ENCODE measurements at regions not wholly inside any gene's neighbourhood (a gene's known extent, or its start where the extent isn't known, plus 50 kb on each side); places are given as distances from the start of the nearest gene placed in this dataset.

GRCh38 chr6:102438171-102438570, 1044.7 kb downstream of the GRIK2 start:
- WGBS: 86% methylated on average over 1 of the region's 1 CpG

GRCh38 chr6:102417368-102417998, 1024.0 kb downstream of the GRIK2 start:
- WGBS: 73% methylated on average over 4 of the region's 4 CpGs
- DNase-seq (ENCODE audit: extremely low spot score): no peak
- no peak overlapping the region for H3K4me3 ChIP-seq (ENCODE audit: low read depth, low read length)
- H3K27ac ChIP-seq (ENCODE audit: low read depth): no peak overlapping the region
- no peaks in the 10 kb centered on the region for H3K36me3 ChIP-seq (ENCODE audit: insufficient read depth)
- no peaks in the 10 kb centered on the region for H3K4me1 ChIP-seq (ENCODE audit: insufficient read depth)

More at GRCh38 chr6:102438171-102438570, 1044.7 kb downstream of the GRIK2 start:
- Histone ChIP-seq H3K27ac (ENCODE audit: low read depth) (no peak overlapping the region), H3K4me3 (ENCODE audit: low read depth, low read length) (no peak overlapping the region), H3K4me1 (ENCODE audit: insufficient read depth) (no peaks in the 10 kb centered on the region), H3K36me3 (ENCODE audit: insufficient read depth) (no peaks in the 10 kb centered on the region)
- DNase-seq (ENCODE audit: extremely low spot score): no peak

- H3K4me3 ChIP-seq (ENCODE audit: low read depth, low read length): no peak overlapping the region
- DNase-seq (ENCODE audit: extremely low spot score): no peak
- H3K36me3 ChIP-seq (ENCODE audit: insufficient read depth): no peaks in the 10 kb centered on the region
- WGBS: 74% methylated on average over 1 of the region's 1 CpG
- no peak overlapping the region for H3K27ac ChIP-seq (ENCODE audit: low read depth)
- H3K4me1 ChIP-seq (ENCODE audit: insufficient read depth): no peaks in the 10 kb centered on the region
Observed at GRCh38 chr6:102415891-102416290, 1022.4 kb downstream of the GRIK2 start.

- H3K36me3 ChIP-seq (ENCODE audit: insufficient read depth): no peaks in the 10 kb centered on the region
- 61% methylated on average over 3 of the region's 3 CpGs for WGBS
- no peak overlapping the region for H3K4me3 ChIP-seq (ENCODE audit: low read depth, low read length)
- H3K27ac ChIP-seq (ENCODE audit: low read depth): no peak overlapping the region
- no peaks in the 10 kb centered on the region for H3K4me1 ChIP-seq (ENCODE audit: insufficient read depth)
- DNase-seq (ENCODE audit: extremely low spot score): no peak
Observed at GRCh38 chr6:102411796-102412195, 1018.3 kb downstream of the GRIK2 start.

GRCh38 chr6:102407886-102408741, 1014.6 kb downstream of the GRIK2 start:
- H3K4me3 ChIP-seq (ENCODE audit: low read depth, low read length): no peak overlapping the region
- H3K36me3 ChIP-seq (ENCODE audit: insufficient read depth): no peaks in the 10 kb centered on the region
- no peak for DNase-seq (ENCODE audit: extremely low spot score)
- 79% methylated on average over 4 of the region's 4 CpGs for WGBS
- no peak overlapping the region for H3K27ac ChIP-seq (ENCODE audit: low read depth)
- H3K4me1 ChIP-seq (ENCODE audit: insufficient read depth): no peaks in the 10 kb centered on the region

GRCh38 chr6:102405860-102406259, 1012.4 kb downstream of the GRIK2 start:
- 47% methylated on average over 1 of the region's 1 CpG for WGBS
- Histone ChIP-seq H3K36me3 (ENCODE audit: insufficient read depth) (no peaks in the 10 kb centered on the region), H3K27ac (ENCODE audit: low read depth) (no peak overlapping the region), H3K4me3 (ENCODE audit: low read depth, low read length) (no peak overlapping the region), H3K4me1 (ENCODE audit: insufficient read depth) (no peaks in the 10 kb centered on the region)
- DNase-seq (ENCODE audit: extremely low spot score): no peak

- no peaks in the 10 kb centered on the region for H3K36me3 ChIP-seq (ENCODE audit: insufficient read depth)
- no peak overlapping the region for H3K4me3 ChIP-seq (ENCODE audit: low read depth, low read length)
- DNase-seq (ENCODE audit: extremely low spot score): no peak
- WGBS: 81% methylated on average over 2 of the region's 2 CpGs
- H3K27ac ChIP-seq (ENCODE audit: low read depth): no peak overlapping the region
- H3K4me1 ChIP-seq (ENCODE audit: insufficient read depth): no peaks in the 10 kb centered on the region
Observed at GRCh38 chr6:102402635-102403329, 1009.3 kb downstream of the GRIK2 start.

GRCh38 chr6:102398788-102399390, 1005.4 kb downstream of the GRIK2 start:
- Histone ChIP-seq H3K4me3 (ENCODE audit: low read depth, low read length) (no peak overlapping the region), H3K36me3 (ENCODE audit: insufficient read depth) (no peaks in the 10 kb centered on the region), H3K4me1 (ENCODE audit: insufficient read depth) (no peaks in the 10 kb centered on the region), H3K27ac (ENCODE audit: low read depth) (no peak overlapping the region)
- 53% methylated on average over 2 of the region's 2 CpGs for WGBS
- no peak for DNase-seq (ENCODE audit: extremely low spot score)

GRCh38 chr6:102390541-102390940, 997.0 kb downstream of the GRIK2 start:
- no peak for DNase-seq (ENCODE audit: extremely low spot score)
- 83% methylated on average over 6 of the region's 6 CpGs for WGBS
- H3K36me3 ChIP-seq (ENCODE audit: insufficient read depth): no peaks in the 10 kb centered on the region

GRCh38 chr6:102389994-102390393, 996.5 kb downstream of the GRIK2 start:
- DNase-seq (ENCODE audit: extremely low spot score): no peak
- no peak overlapping the region for H3K27ac ChIP-seq (ENCODE audit: low read depth)
- WGBS: 83% methylated on average over 11 of the region's 11 CpGs

More at GRCh38 chr6:102390541-102390940, 997.0 kb downstream of the GRIK2 start:
- no peak overlapping the region for H3K27ac ChIP-seq (ENCODE audit: low read depth)
- no peak overlapping the region for H3K4me3 ChIP-seq (ENCODE audit: low read depth, low read length)
- H3K4me1 ChIP-seq (ENCODE audit: insufficient read depth): no peaks in the 10 kb centered on the region

GRCh38 chr6:102387326-102388033, 994.0 kb downstream of the GRIK2 start:
- no peak for DNase-seq (ENCODE audit: extremely low spot score)
- Histone ChIP-seq H3K27ac (ENCODE audit: low read depth) (no peak overlapping the region), H3K36me3 (ENCODE audit: insufficient read depth) (no peaks in the 10 kb centered on the region), H3K4me3 (ENCODE audit: low read depth, low read length) (no peak overlapping the region), H3K4me1 (ENCODE audit: insufficient read depth) (no peaks in the 10 kb centered on the region)
- 36% methylated on average over 2 of the region's 2 CpGs for WGBS

More at GRCh38 chr6:102389994-102390393, 996.5 kb downstream of the GRIK2 start:
- Histone ChIP-seq H3K4me1 (ENCODE audit: insufficient read depth) (no peaks in the 10 kb centered on the region), H3K36me3 (ENCODE audit: insufficient read depth) (no peaks in the 10 kb centered on the region), H3K4me3 (ENCODE audit: low read depth, low read length) (no peak overlapping the region)

- no peaks in the 10 kb centered on the region for H3K36me3 ChIP-seq (ENCODE audit: insufficient read depth)
- H3K27ac ChIP-seq (ENCODE audit: low read depth): no peak overlapping the region
- H3K4me3 ChIP-seq (ENCODE audit: low read depth, low read length): no peak overlapping the region
- no peaks in the 10 kb centered on the region for H3K4me1 ChIP-seq (ENCODE audit: insufficient read depth)
- no peak for DNase-seq (ENCODE audit: extremely low spot score)
Observed at GRCh38 chr6:102381203-102381602, 987.7 kb downstream of the GRIK2 start.

GRCh38 chr6:102356170-102356569, 962.7 kb downstream of the GRIK2 start:
- no peak for DNase-seq (ENCODE audit: extremely low spot score)
- Histone ChIP-seq H3K4me3 (ENCODE audit: low read depth, low read length) (no peak overlapping the region), H3K4me1 (ENCODE audit: insufficient read depth) (no peaks in the 10 kb centered on the region), H3K27ac (ENCODE audit: low read depth) (no peak overlapping the region), H3K36me3 (ENCODE audit: insufficient read depth) (no peaks in the 10 kb centered on the region)
- 81% methylated on average over 8 of the region's 8 CpGs for WGBS
